IMR-90 (cell line): ENCODE measurements at regions not wholly inside any gene's neighbourhood (a gene's known extent, or its start where the extent isn't known, plus 50 kb on each side); places are given as distances from the start of the nearest gene placed in this dataset.

Experiments
- ATAC-seq: fragments of 200-7000 bp; cut with Tn5 transposase; 2 replicates; pipeline ENCODE4 v1.9.1; 2020; ENCODE audit warnings: low read depth, mild to moderate bottlenecking, moderate library complexity
- BruUV-seq: library from RNA; stranded (reverse); fragments of 400-500 nt; replicated peaks from 2 replicates; lab custom pipeline; 2021; lab: Mats Ljungman, UMichigan
- CTCF ChIA-PET: fragments of 300-600 bp; formaldehyde crosslinking; extraction: SDS; loops from one replicate; lab custom pipeline; 2021; ENCODE audit warnings: antibody characterized with exemption; lab: Yijun Ruan, JAX
- POLR2A ChIA-PET: fragments of 300-600 bp; sonication (Branson Sonifier 250); formaldehyde crosslinking; loops from one replicate; lab custom pipeline; 2022; ENCODE audit warnings: antibody characterized with exemption; ENCODE audit not compliant: unreplicated experiment; lab: Charles Lee
- DNase-seq: peaks from one replicate; pipeline ENCODE4 v3.0.0; 2013
- H2AFZ ChIP-seq: replicated peaks from 2 replicates; pipeline ENCODE3; 2013; ENCODE audit warnings: low read length, mild to moderate bottlenecking; ENCODE audit not compliant: poor library complexity
- H2AK5ac ChIP-seq: 2 replicates; pipeline ENCODE4 v1.6.1; 2013; ENCODE audit warnings: low read depth, low read length, inconsistent platforms
- H2AK9ac ChIP-seq: replicated peaks from 2 replicates; pipeline ENCODE3; 2013; ENCODE audit warnings: mild to moderate bottlenecking, low read depth, low read length, moderate library complexity; ENCODE audit not compliant: poor library complexity
- H2BK120ac ChIP-seq: 2 replicates; pipeline ENCODE4 v1.6.1; 2013; ENCODE audit warnings: low read depth, low read length, inconsistent platforms
- H2BK15ac ChIP-seq: 3 replicates; pipeline ENCODE4 v1.6.1; 2013; ENCODE audit warnings: low read depth, low read length, inconsistent platforms
- H2BK20ac ChIP-seq: 2 replicates; pipeline ENCODE4 v1.6.1; 2013; ENCODE audit warnings: low read depth, mild to moderate bottlenecking, inconsistent platforms, low read length, moderate library complexity
- H2BK5ac ChIP-seq: 2 replicates; pipeline ENCODE4 v1.6.1; 2013; ENCODE audit warnings: mild to moderate bottlenecking, low read depth, low read length, inconsistent platforms; ENCODE audit not compliant: poor library complexity, severe bottlenecking
- H3K14ac ChIP-seq: replicated peaks from 2 replicates; pipeline ENCODE4 v1.6.1; 2013; ENCODE audit warnings: low read depth, low read length, inconsistent platforms
- H3K18ac ChIP-seq: 2 replicates; pipeline ENCODE4 v1.6.1; 2013; ENCODE audit warnings: low read depth, low read length, control low read depth
- H3K23ac ChIP-seq: 2 replicates; pipeline ENCODE4 v1.6.1; 2013; ENCODE audit warnings: low read depth, low read length, inconsistent platforms
- H3K27ac ChIP-seq: 2 replicates; pipeline ENCODE4 v1.5.1; 2013; ENCODE audit warnings: mild to moderate bottlenecking, control low read depth, low read length; ENCODE audit not compliant: insufficient read depth
- H3K27me3 ChIP-seq: 2 replicates; pipeline ENCODE4 v1.6.1; 2013; ENCODE audit warnings: low read length; ENCODE audit not compliant: control insufficient read depth, insufficient read depth
- H3K36me3 ChIP-seq: 2 replicates; pipeline ENCODE4 v1.6.1; 2013; ENCODE audit warnings: low read length, mixed read lengths; ENCODE audit not compliant: control insufficient read depth, insufficient read depth
- H3K4ac ChIP-seq: 2 replicates; pipeline ENCODE4 v1.6.1; 2013; ENCODE audit warnings: low read depth, low read length, inconsistent platforms
- H3K4me1 ChIP-seq: 2 replicates; pipeline ENCODE4 v1.6.1; 2013; ENCODE audit warnings: low read length, mixed read lengths; ENCODE audit not compliant: control insufficient read depth, insufficient read depth
- H3K4me2 ChIP-seq: 2 replicates; pipeline ENCODE4 v1.6.1; 2013; ENCODE audit warnings: low read depth, mild to moderate bottlenecking, control low read depth, low read length, moderate library complexity
- H3K4me3 ChIP-seq: 2 replicates; pipeline ENCODE4 v1.5.1; 2013; ENCODE audit warnings: low read depth, mild to moderate bottlenecking, control low read depth, low read length, moderate library complexity; ENCODE audit not compliant: insufficient read depth
- H3K56ac ChIP-seq: 2 replicates; pipeline ENCODE4 v1.6.1; 2013; ENCODE audit warnings: low read length, inconsistent platforms; ENCODE audit not compliant: insufficient read depth; ENCODE audit errors: extremely low read depth
- H3K79me1 ChIP-seq, 2 experiments: 2 replicates each; pipeline ENCODE4 v1.6.1; 2013; ENCODE audit warnings: low read length in 2 of 2, inconsistent platforms in 1 of 2, low read depth in 1 of 2
- H3K9ac ChIP-seq: 2 replicates; pipeline ENCODE4 v1.6.1; 2013; ENCODE audit warnings: low read depth, low read length, control low read depth
- H3K9me1 ChIP-seq: 2 replicates; pipeline ENCODE4 v1.6.1; 2013; ENCODE audit warnings: low read length, inconsistent platforms; ENCODE audit not compliant: insufficient read depth
- H3K9me3 ChIP-seq: 2 replicates; pipeline ENCODE4 v1.6.1; 2013; ENCODE audit warnings: low read length; ENCODE audit not compliant: control insufficient read depth, insufficient read depth
- H4K20me1 ChIP-seq: 2 replicates; pipeline ENCODE4 v1.6.1; 2013; ENCODE audit warnings: low read length, inconsistent platforms; ENCODE audit not compliant: insufficient read depth
- H4K5ac ChIP-seq: 2 replicates; pipeline ENCODE4 v1.6.1; 2013; ENCODE audit warnings: mild to moderate bottlenecking, low read depth, low read length, control low read depth
- H4K8ac ChIP-seq, 2 experiments: 2 replicates each; pipeline ENCODE4 v1.6.1; 2013; ENCODE audit warnings: low read depth in 2 of 2, low read length in 2 of 2, control low read depth in 1 of 2, inconsistent platforms in 1 of 2
- H4K91ac ChIP-seq: 2 replicates; pipeline ENCODE4 v1.6.1; 2013; ENCODE audit warnings: low read depth, low read length, inconsistent platforms; ENCODE audit not compliant: insufficient read depth
- MXI1 ChIP-seq: IDR thresholded peaks from 2 replicates; pipeline ENCODE4 v1.6.1; 2012; ENCODE audit warnings: low read depth, mild to moderate bottlenecking, low read length, moderate library complexity, borderline replicate concordance
- WGBS, 2 experiments: methylation state at CpG; one replicate each; pipeline versions ENCODE4 v1.1.5 to v1.1.7; 2013; ENCODE audit warnings: missing lambda C conversion rate in 2 of 2; ENCODE audit not compliant: insufficient read length in 1 of 2; ENCODE audit errors: extremely low coverage in 2 of 2; 5-methylcytosine and 5-hydroxymethylcytosine counted together
- dilution Hi-C: fragments of 300-500 bp; cut with HindIII; formaldehyde crosslinking; loops from one replicate; pipeline ENCODE4 v1.14.3; 2018; ENCODE audit warnings: low sequenced_read_pairs; ENCODE audit not compliant: unreplicated experiment
- in situ Hi-C: fragments of 300-500 bp; cut with MboI; formaldehyde crosslinking; loops from 3 replicates; pipeline ENCODE4 v1.14.3; 2019; ENCODE audit warnings: low sequenced_read_pairs, inconsistent platforms, mixed read lengths
- intact Hi-C: fragments of 100-400 bp; cut with micrococcal nuclease; formaldehyde crosslinking; loops from 2 replicates; pipeline ENCODE4 v1.10.0; 2022

GRCh38 chr5:6195711-6196358 lies 182.5 kb downstream of the MED10 start:
- no peak overlapping the region for H3K9ac ChIP-seq
- peaks cover 23% of the 10 kb centered on the region for H3K9me3 ChIP-seq
- no peak overlapping the region for H4K8ac ChIP-seq
- no peaks in the 10 kb centered on the region for H3K36me3 ChIP-seq
- no peak overlapping the region for H3K14ac ChIP-seq
- 54% methylated on average over 4 of the region's 9 CpGs; no CpG with 5 or more reads in 1 of the 2 experiments for WGBS, 2 experiments
- H3K27me3 ChIP-seq = no peaks in the 10 kb centered on the region
- H2AK9ac ChIP-seq = no peak overlapping the region
- ChIA-PET POLR2A (no interaction called here), CTCF (no interaction called here)
- H4K5ac ChIP-seq = no peak overlapping the region
- H2BK5ac ChIP-seq = no peak overlapping the region
- H3K4ac ChIP-seq = no peak overlapping the region
- no peak overlapping the region for H2BK20ac ChIP-seq
- TF ChIP-seq MXI1 = no peak
- no peaks in the 10 kb centered on the region for H3K79me1 ChIP-seq
- no peak overlapping the region for H3K18ac ChIP-seq
- H3K4me3 ChIP-seq = no peak overlapping the region
- H3K4me2 ChIP-seq = no peak overlapping the region
- intact Hi-C loops (no loop called here), in situ Hi-C loops (no loop called here), dilution Hi-C loops (no loop called here)
- H3K4me1 ChIP-seq = no peaks in the 10 kb centered on the region
- no peaks in the 10 kb centered on the region for H3K9me1 ChIP-seq
- H4K91ac ChIP-seq = no peak overlapping the region
- no peaks in the 10 kb centered on the region for H4K20me1 ChIP-seq
- BruUV-seq = no TSS peak
- DNase-seq (no peak), ATAC-seq (no peak)
- H2AFZ ChIP-seq = no peak overlapping the region
- no peak overlapping the region for H2BK15ac ChIP-seq
- no peak overlapping the region for H2AK5ac ChIP-seq
- H2BK120ac ChIP-seq = no peak overlapping the region
- H3K23ac ChIP-seq = no peak overlapping the region
- no peak overlapping the region for H3K27ac ChIP-seq
- H3K56ac ChIP-seq = no peak overlapping the region
